Stimulated activated CD8-positive, alpha-beta memory T cell treated with anti-CD3 and anti-CD28 coated beads, Interleukin-15, amount 100 ng/mL, for 48 hours (primary cell): ENCODE measurements at regions not wholly inside any gene's neighbourhood (a gene's known extent, or its start where the extent isn't known, plus 50 kb on each side); places are given as distances from the start of the nearest gene placed in this dataset.

Source experiments
- DNase-seq, 2 donors: peaks; one replicate each; pipeline ENCODE4 v3.0.0-alpha.2; 2020; ENCODE audit warnings: low read depth in 2 of 2

GRCh38 chr1:201656311-201657032, 117.5 kb downstream of the NAV1 start:
- no peak for DNase-seq

- no peak for DNase-seq
Observed at GRCh38 chr1:201659572-201659971, 120.6 kb downstream of the NAV1 start.

- no peak for DNase-seq
Observed at GRCh38 chr1:201660931-201661822, 122.2 kb downstream of the NAV1 start.

DNA sequence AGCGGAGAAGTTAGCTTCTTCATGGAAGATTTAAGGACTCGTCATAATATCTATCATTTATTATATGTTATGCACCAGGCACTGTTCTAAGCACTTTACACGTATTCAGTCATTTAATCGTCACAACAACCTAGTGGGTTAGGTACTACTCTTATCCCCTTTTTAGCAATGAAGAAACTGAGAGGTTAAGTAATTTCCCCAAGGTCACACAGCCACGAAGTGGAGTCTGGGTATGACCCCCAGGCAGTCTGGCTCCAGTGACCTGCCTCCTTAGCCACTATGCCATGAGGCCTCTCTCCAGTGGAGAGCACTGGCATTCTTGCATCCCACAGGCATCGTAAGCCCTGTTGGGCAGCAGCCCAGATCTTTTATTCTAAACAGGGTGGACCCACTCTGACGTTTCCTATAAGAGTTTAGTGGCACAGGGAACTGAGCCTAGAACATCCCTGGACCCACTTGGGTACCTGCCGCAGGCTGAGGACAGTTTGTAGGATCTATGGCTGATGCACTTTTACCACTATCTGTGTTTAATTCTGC, 123.0 kb downstream of the NAV1 start:
- DNase-seq, result no peak

GRCh38 chr1:201662646-201663045, 123.7 kb downstream of the NAV1 start:
- no peak for DNase-seq

- no peak for DNase-seq
Observed at GRCh38 chr1:201663491-201664113, 124.7 kb downstream of the NAV1 start.

DNA sequence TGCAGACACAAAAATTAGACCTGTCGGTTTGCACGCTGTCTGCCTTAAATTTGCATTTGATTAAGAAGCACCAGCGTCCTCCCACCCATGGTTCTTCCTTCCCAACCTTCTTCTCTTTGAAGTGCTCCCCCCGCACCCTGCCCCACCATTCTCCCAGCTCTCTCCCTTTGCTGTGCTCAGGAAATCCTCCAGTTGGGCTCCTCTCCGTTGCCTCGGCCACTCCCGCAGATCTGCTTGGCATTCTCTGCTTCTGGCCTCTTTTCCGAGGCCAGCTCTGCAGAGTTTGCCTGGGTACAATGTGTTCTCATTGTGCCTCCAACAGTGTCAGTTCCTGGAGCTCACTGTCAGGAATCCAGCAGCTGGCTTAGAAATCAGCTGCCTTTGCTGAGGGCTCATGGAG, 126.1 kb downstream of the NAV1 start:
- DNase-seq, result no peak

DNA sequence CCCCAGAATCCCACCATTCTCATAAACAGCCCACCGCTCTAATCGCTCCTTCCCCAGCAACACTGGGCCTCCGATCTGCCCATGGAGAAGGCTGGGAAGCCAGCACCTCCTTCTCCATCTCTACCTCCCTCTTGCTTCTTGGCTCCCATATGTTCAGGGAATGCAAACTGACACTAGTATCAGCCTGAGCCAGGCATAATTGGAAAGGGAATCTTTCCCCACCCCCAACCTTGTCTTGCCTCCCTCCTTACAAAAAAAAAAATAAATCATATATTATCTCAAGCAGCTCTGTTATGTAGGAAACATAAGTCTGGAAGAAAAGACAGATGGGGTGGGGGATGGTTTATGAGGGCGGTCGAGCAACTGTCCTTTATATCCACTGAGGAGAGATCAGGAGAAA, 127.2 kb downstream of the NAV1 start:
- DNase-seq, result no peak

DNA sequence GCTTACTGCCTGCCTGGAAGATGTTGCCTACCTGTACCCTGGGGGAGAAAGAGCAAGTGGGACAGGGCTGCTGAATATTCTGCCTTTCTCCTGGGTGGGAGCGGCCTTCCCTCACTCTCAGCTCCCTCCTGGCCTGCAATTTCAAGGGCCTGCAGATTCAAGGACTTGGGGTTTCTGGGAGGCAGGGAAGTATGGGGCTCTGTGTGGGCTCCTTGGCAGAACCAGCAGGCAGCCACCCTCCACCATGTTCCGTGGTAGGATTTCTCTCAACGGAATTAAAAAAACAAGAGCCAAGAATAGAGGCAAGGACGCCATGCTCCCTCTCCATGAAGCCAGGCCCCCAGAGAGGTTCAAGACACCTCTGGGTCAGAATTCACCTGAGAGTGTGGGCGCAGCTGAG, 127.7 kb downstream of the NAV1 start:
- DNase-seq, result no peak

- DNase-seq, result no peak
Observed at GRCh38 chr1:201667479-201667878, 128.6 kb downstream of the NAV1 start.

DNA sequence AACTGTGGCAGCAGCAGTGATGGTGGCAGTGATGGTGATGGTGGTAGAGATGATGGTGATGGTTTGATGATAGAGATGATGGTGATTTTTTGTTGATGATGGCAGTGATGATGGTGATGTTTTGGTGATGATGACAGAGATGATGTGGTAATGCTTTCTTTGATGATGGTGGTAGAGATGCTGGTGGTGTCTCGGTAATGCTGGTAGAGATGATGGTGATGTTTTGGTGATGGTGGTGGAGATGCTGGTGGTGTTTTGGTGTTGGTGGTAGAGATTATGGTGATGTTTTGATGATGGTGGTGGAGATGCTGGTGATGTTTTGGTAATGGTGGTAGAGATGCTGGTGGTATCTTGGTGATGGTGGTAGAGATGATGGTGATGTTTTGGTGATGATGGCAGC, 131.6 kb downstream of the NAV1 start:
- DNase-seq, result no peak

DNA sequence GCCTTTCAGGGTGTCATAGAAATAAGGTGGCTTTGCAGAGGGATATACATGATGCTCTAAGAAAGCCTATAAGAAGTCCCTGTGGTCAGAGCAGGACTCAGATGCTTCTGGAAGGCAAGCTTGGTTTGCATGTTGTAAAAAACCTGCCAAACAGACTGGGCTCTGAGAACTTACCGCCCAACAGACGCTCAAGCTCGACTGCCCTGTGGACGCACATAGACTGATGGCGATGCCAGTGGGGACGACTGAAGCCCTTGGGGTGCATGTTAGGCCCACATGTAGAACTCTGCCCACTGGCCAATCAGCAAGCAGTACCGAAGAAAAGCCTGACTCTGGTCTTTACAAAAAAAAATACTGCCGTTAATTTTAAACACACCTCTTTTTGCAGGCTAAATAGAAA, 133.8 kb downstream of the NAV1 start:
- no peak for DNase-seq

DNA sequence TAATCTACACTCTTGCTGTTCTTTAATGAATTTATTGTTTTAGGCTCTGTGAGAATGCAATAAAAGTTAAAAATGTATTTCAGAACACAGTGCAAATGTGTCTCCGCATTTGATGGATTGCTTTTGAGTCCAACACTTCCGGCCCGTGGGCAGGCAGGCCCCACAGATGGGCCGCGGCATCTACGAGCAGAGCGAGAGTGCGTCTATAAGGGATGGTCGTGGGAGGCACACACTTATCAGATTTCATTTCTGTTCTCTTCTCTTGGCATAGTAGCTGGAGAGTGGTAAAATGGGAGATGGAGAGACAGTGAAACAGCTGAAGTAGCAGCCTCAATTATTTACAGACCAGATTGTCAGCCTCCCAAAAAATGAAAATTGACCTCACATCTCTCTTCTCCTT, 134.2 kb downstream of the NAV1 start:
- no peak for DNase-seq

DNA sequence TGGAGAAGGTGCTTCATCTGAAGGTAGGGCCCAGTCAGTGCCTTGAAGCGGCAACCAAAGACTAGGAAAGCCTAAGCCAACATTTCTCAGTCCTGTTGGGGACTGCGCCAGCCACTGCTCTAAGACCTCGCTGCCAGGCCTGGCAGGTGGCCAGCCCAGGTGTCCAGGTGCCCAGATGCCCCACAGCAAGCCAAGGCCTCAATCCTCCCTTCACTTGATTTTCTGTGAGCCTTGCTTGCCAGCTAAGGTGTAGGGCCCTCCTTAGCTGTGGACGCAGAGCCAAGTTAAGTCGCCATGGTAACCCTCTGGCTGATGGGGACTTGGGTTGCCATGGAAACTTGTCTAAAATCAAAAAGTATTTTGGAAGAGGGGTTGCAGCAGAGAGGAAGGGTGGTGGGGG, 135.0 kb downstream of the NAV1 start:
- no peak for DNase-seq

DNA sequence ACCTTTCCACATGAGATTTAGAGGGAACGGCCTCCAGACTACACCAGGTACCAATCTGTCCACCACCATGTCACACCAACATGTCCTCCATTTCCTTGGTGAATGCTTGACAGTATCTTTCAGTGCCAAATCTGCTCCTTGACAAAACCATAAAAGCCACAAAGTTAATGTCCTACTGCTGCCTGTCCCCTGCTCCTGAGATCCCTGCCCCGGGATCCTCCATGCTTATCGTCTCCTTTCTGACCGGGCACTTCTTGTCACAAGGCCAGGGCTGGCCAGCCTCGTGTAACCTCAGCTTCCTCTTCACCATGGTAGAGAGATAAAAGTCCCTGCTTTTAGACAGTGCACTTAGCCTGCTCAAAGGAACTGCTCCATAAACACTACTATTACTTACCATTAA, 136.2 kb downstream of the NAV1 start:
- no peak for DNase-seq

- DNase-seq, result no peak
Observed at GRCh38 chr1:201676197-201676596, 137.3 kb downstream of the NAV1 start.

- no peak for DNase-seq
Observed at GRCh38 chr1:201676641-201677040, 137.7 kb downstream of the NAV1 start.

DNA sequence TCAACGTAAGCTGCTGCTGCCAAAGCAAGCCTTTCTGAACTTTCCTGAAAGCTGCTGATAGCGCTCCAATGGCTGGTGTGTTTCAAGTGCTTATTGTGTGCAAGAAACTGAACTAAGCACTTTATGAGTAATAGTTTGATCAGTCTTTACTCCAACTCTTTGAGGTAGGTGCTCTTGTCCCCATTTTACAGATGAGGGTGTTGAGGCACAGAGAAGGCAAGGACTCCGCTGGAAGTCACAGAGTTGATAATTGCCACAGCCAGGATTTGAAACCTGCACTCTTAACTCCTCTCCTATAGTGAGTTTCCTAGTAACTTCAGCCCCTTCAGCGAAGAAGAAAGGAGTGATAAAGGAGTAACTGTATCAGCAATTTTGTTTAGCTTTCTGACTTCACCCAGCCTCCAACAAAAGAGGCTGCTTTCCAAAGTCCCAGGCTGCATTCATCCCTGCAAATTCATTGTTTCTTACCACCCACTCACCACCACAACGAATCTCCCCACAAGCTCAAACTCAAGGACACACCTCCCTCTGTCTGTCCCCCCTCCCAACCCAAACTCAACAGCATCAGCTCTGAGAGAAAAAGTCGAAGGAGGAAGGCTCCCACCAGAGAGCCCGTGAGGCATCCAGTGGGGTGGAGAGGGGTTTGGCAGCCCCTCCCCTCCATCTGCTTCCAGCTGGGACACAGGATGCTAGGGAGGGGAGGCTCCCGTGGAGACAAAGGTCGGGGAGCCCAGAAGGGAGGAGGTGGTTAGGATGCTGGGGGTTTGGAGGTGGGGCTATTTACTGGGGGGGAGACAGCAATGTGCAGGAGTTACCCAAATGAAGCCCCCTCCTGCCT, 139.6 kb downstream of the NAV1 start:
- no peak for DNase-seq

- no peak for DNase-seq
Observed at GRCh38 chr1:201681375-201681774, 142.4 kb downstream of the NAV1 start.

DNA sequence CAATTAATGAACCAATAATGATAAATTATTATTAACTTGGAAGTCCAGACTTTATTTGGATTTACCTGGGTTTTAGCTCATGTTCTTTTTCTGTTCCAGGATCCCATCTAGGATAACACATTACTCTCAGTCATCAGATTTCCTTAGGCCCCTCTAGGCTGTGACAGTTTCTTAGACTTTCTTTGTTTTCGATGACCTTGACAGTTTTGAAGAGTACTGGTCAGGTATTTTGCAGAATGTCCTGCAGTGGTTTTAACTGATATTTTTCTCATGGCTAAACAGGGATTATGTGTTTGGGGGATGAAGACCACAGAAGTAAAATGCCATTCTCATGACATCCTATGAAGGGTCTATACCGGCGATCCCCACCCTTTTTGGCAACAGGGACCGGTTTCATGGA, 144.0 kb downstream of the NAV1 start:
- no peak for DNase-seq

GRCh38 chr1:201683397-201683796, 144.5 kb downstream of the NAV1 start:
- DNase-seq, result no peak

- no peak for DNase-seq
Observed at GRCh38 chr1:201685485-201685884, 143.5 kb upstream of the IPO9 start.
